Putamen (tissue), 1 donor: ENCODE measurements at regions not wholly inside any gene's neighbourhood (a gene's known extent, or its start where the extent isn't known, plus 50 kb on each side); places are given as distances from the start of the nearest gene placed in this dataset.

ENCODE experiments used
- DNase-seq: peaks from one replicate; pipeline ENCODE4 v3.0.0-alpha.2; 2016; ENCODE audit warnings: low spot score

DNA sequence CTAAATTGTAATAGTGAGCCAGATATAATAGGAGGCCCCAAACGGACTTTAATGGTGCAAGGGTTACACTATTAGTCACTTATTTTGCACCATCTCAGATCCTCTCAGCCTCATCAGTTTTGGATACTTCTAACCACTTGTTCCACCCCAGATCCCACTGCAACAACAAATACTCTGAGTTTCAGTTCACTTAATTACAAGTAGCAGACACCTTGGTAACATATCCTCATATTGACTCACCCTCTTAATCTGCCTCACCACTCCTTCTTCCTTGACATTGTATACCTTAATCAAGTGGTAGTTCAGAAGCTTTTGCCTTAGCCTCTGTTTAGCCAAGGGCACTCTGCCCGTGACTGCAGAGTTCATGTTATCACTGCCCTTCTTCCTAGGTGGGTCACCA is 256.1 kb upstream of the UBASH3B start:
- no peak for DNase-seq

DNA sequence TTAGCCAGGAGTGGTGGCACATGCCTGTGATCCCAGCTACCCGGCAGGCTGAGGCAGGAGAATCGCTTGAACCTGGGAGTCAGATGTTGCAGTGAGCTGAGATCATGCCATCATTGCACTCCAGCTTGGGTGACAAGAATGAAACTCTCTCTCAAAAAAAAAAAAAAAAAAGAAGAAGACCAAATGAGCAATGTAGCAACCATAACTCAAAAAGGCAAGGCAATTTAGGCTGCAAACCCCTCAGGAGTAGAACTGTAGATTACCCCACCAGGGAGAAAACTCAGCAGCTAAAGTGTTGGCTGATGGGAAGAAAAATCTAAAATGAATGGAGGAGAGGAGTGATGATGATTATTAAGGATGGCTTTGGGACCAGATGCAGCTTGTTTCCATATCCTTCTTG is 256.7 kb upstream of the UBASH3B start:
- no peak for DNase-seq

DNA sequence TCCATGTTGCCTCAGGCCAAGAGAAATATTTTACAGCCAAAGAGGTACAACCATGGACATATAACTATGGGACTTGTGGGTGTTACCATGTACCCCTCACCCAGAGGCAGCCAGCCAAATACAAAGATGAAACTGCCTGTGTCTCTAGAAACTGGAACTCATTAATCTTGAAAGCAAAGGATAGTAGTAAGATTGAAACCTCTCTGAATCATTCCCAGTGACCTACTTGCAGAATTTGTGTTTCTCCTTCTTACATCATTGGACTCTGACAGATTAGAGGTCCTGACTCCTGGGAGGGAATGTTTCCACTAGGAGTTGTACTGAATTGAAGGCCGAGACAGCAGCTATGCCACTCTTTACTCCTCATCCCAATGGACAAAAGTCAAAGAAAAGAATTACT is 257.4 kb upstream of the UBASH3B start:
- DNase-seq = no peak

DNA sequence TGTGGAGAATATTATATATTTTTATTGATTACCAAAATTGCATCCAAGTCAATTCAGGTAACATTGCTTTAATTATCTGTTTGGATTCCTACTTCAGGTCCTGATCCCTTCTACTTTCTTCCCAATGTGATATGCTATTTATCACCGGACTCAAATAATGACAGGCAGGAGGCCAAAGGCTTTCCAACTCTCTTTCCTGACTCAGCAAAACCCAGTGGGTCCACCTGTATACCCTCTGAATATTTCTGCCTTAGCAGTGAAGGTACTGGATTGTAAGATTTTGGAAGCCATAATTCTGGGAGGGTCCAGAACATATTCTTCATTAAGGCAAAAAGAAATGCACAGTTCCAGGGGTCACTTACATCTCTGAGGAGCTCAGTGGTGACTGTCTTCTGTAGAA is 260.2 kb upstream of the UBASH3B start:
- no peak for DNase-seq

DNA sequence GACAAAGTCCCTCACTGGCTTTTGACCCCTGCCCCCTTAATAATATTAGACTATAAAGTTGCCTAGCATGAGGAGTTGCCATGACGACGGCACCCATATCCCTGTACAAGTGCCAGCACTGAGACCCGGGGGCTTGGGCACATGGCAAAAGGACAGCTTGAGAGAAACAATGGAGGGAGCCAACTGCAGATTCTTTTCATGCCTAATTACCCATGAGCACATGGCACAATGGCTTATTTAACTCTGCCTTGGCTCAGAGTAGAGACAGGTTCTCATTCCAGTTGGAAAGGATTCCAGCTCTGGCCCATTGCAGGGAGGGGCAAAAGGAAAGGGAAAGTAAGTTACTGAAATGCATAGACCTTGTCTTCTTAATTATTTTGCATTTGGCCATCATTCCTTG is 261.2 kb upstream of the UBASH3B start:
- DNase-seq = peak; percentile 15

DNA sequence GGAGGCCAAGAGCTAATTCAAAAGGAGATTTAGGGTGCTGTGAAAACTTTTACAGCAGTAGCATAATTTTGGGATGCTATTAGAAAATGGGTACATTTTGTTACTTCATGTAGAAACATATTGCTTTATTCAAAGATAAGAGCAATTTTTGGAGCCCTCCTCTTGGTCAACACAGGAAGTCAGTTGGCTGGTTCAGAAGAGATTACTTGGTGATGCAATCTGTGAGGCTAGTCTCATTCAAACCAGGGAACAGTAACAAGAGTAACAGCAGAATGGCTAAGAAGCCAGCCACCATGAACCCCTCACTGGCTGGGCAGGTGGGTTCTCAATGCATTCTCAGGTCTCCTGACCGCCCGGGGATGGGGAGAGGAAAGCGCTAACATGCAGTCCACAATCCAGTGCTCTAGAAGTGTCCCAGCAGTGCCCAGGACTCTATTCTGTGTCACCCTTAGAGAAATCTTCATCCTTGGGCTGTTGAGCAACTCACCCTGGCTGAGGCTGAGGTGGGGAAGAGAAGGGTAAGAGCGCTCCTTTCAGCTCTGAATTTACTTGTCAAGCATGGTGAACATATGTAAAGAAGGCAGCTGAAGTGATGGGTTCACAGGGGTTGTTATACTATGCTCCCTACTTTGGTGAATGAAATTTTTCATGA is 262.2 kb upstream of the UBASH3B start:
- DNase-seq = no peak

DNA sequence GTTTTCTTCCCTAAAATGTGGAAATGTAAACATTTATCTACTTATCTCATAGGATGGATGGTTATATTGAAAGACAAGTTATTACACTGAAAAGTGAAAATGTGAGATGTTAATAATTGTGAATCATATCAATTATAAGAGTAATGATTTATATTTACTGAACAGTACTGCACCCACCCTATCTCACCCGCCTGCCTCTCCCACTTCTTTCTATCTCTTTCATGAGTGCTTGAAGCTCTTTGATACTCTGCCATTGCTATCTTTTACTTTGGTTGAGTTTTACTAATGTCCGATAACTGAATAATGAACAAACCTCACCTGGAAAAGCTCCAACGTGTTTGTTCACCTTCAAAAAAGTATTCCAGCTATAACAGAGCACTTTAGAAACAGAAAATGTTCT is 263.0 kb upstream of the UBASH3B start:
- DNase-seq = no peak

DNA sequence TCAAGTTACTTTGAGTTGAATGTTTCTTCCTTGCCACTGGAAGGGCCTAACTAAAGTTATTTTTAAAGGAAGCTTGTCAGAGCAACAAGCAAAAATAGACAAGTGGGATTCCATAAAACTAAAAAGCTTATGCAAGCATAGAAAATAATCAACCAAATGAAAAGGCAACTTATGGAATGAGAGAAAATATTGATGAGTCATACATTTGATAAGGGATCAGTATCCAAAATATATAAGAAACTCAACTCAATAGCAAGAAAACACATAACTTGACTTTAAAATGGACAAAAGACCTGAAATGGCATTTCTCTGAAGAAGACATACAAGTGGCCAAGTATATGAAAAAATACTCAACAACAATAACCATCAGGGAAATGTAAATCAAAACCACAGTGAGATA is 264.5 kb upstream of the UBASH3B start:
- no peak for DNase-seq

DNA sequence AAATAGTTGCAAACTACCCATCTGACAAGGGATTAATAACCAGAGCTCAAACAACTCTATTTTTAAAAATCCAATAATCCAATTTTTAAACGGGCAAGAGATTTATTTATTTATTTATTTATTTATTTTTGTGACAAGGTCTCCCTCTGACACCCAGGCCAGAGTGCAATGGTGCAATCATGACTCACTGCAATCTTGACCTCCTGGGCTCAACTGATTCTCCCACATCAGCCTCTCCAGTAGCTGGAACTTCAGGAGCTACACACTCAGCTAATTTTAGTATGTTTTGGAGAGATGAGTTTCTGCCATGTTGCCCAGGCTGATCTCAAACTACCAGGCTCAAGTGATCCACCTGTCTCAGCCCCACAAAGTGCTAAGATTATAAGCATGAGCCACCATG is 267.2 kb upstream of the BLID start:
- DNase-seq = no peak

DNA sequence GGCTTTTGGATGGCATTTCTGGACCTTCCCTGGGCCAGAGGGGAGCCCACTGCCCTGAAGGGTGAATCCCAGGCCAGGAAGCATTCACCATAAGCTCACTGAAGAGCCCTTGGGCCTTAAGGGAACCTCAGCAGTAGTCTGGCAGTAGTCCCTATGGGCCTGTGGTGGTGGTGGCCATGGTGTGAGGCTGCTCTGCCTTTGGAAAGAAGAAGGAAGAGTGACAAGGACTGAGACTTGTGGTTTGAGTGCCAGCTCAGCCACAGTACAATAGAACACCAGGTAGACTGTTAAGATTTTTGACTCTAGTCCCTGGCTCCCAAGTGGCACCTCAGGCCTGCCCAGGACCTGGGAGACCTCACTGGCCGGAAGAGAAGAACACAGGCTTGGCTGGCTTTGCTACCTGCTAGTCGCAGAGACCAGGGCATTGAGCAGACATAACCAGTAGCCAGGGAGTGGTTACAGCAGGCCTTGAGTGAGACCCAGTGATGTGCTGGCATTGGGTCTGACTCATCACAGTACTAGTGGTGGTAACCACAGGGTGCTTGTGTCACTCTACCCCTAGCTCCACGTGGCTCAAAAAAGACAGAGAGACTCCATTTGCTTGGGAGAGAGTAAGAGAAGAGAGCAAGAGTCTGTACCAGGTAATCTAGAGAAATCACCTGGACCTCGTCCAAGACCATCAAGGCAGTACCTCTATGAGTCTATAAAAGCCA is 259.8 kb upstream of the BLID start:
- DNase-seq = no peak

DNA sequence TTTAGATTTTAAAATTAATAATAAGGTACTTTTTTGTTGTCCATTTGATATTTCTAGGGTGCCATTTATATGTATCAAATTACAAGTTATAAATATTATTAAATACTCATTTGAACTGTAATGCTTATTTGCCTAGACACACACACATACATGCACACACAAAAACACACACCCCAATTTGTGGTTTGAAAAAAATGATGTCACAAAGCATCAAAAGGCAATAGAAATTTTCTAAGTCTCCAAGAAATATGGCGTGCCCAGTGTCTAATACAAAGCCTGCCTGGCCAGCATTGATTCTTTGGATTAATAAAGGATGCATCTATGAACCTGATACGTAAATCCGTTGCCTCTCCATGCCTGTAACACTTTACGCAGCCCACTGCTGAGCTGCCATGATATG is 252.8 kb upstream of the BLID start:
- no peak for DNase-seq

DNA sequence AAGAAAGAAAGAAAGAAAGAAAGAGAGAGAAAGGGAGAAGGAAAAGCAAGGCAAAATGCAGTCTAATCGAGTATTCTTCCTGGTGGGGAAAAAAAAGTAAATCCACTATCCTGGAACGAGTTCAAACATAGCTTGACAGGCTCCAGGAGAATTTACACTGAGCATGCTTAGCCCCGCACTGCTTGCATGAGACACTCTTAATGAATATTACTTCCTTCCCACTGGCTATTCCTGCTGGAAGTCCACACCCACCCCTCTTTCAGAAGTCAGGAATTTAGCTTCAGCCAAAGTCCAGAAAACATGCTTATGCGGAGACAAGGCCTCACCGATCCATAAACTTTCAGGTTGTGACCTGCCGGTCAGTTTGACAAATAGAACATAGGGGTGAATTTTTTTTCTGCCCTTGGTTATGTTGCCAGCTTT is 251.8 kb upstream of the BLID start:
- no peak for DNase-seq

DNA sequence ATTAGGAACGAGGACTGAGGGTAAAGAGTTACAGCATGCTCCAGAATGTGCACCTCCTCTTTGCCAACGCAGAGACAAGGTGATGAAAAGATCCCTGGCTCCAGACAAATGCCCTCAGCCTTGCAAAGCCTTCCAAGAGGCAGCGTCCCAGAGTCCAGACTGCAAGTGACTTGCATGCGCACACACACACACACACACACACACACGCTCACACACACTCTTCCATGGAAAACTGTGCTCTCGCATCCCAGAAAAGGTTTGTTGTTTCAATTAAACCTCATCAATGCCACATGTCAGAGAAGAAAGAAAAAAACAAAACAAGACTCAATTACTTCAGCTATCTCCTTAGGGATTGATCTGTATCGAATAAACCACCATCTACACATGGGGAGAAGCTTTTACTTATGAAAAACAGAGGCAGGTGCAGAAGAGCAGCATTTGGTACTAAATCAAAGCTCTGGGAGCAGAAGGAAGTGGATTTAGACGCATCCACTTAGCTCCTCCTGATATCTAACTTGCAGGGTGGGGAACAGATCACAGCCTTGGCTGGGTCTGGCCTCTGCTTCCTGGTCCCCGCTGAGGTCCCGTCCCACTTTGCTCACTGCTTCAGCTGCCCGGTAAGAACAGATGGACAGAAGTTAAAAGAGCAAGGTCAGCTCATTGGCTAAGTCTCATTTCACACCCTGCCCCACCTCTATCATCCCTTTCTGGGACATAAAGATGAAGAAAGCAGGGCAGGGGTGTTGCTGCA is 249.8 kb upstream of the BLID start:
- no peak for DNase-seq

DNA sequence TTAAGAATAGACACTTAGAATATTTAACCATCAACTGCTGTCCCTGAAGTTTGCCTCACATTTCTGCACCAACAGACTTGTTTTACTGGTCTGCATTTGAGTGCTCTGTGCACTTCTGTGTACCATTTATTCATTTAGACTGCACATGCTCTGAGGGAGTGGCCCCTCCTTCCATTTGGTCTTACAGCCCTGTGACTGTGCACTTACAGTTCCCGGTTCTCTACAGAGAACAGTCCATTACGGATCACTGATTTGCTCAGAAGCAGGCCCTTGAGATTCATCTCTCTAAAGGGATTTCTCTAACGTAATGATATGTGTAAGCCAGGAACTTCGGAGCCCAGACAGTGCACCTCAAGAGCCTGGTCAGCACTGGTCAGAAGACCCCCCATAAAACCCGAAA is 247.3 kb upstream of the BLID start:
- no peak for DNase-seq

DNA sequence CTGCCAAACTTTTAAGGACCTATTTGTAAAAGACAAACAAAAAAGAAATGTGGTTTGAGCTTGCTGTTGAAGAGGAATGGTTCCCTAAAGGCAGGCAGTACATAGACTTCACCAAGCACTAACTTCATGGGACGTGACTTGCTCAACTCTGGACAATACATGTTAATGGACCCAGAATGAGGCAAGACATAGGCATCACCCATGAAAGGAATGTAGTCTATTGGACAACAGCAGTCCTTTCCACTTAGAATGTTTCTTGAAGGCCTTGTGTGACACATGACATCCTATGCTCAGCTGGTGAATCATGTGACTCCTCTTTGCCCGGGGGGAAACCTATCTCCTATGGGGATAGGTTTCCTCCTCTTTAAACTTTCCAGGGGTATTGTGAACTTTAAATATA is 246.4 kb upstream of the BLID start:
- DNase-seq = no peak

DNA sequence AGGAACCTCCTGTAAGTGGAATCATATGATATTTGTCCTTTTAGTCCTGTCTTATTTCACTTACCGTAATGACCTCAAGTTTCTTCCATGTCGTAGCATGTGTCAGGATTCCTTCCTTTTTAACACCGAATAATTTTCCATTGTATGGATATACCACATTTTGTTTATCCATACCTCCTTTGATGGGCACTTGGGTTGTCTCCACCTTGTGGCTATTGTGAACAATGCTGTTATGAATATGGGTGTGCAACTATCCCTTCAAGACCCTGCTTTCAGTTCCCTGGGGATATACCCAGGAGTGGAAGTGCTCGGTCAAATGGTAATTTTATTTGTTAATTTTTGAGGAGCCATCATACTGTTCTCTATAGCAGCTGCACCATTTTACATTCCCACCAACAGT is 244.9 kb upstream of the BLID start:
- DNase-seq = no peak

DNA sequence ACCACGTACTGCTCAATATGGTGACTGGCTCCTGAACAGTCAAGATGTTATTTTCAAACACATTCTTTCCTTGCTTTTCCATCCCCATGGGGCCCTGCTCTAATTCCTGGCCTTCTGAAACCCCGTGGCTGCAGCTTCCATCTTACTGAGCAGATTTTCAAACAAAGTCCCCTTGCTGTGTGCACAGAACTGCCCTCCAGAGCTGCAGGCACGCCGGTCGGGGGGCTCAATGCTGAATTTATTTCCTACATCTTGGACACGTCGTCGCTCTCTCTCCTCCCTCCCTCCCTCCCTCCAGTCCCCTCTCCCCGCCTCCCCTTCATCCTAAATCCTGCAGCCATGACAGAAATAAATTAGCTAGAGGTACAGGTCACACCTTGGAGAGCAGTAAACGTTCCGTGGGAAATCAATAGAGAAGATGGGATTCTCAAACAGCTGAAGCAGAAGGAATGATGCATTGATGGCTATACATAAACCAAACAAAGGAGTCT is 243.1 kb upstream of the BLID start:
- no peak for DNase-seq

DNA sequence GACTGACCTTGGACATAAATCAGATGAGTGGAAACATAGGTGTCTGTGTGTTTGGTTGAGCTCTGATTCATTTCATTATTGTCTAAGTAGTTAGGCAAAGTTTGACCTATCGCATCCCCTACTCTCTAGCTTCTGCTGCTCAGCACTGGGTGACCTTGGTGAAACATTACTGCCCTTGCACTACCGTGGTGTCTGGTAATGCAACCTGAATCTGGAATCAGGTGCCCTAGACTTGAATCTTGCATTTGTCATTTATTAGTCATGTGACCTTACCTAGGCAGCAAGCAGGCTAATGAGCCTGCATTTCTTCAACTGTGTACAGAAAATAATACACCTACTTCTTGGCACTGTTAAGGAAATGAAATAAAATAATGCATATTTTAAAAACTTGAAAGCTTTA is 242.3 kb upstream of the BLID start:
- no peak for DNase-seq

DNA sequence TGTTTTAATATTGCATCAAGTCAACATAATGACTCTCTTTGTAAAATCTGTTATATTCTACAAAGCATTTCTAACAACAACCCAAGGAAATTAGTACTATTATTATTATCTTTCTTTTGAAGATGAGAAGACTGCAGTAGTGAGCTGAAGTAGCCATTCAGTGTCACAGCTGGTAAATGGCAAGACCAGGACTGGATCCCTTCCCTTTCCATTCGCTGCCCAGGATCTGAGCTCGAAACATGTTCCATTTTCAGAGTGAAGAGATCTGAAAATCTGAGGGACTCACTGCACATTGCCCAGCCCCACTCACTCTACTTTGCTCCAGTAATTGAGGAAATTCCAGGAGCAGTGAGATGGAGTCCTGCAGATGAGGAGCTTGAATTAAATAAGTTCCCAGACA is 240.0 kb upstream of the BLID start:
- DNase-seq = no peak

DNA sequence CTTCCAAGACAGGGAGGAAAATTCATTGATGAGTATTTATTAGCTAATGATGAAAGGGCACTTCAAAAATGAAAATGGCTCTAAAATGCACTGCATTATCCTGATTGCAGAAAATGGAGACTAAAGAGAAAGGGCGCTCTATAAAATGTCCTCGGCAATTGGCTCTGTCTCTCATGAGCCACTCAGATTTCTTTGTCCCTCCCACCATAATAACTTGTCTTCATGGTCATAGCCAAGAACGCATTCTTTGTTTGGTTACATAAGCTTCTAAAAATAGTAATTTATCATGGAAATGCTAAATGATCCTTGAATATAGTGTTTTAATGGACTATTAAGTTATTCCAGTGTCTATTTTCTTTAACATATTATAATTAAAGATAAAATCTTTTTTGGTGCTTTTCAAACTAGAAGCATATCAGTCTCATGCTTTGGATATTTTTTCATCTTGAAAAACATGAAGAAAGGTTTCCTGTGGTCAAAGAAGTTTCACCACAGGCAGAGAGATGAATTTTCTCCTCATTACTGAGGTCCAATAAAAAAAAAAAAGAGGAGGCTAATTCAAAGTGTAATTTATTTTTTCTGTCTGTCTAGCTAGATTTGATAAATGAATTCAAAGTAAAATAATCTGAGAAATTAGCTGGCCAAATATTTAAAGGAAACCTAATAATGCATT is 238.1 kb upstream of the BLID start:
- no peak for DNase-seq

DNA sequence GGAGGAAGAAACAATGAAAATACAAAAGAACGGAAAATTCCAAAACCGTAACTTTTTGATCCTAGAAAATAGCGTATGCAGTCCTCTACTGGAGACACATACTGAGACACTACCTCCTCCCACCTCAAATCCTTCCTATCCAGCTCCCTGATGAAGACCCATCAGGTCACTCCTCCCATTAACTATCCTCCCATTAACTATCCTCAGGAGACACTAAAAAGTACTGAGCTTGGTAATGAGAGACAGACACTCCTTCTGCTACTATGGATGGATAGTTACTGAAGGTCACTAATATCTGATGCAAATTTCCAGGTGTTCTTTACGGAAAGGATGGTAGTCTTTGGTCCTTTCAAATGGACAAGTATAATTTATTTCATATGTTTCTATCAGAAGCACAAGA is 237.5 kb upstream of the BLID start:
- DNase-seq = no peak

DNA sequence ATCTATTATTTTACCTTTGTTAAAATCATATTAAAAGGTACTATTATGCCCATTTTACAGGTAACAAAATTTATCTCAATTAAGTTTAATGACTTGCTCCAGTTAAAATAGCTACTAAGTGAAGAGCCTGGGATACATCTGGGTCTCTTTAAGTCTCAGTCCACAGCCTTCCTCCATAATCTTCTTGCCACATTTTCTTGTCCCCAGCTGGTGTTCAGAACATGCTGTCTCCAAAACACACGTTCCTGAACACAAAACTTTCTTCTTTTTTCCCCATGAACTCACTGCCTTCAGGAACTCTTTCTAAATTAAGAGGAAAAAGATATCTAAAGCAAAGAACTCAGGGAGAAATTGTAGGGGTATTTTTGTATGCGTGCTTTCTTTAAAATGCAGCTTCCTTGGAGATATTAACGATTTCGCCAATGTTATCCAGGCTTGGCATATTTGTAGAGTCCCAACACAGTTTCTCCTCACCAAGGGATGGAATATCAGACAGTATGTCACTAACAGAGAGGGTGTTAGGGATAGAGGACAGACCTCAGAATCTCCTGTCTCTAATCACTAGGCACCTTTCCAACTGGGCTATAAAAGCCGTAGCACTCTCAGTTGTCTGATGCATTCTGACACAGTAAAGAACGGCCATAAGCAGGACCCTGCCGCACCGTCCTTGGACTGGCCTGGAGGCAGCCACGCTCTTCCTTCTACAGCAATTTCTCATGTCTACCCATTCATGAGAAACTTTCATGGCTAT is 232.8 kb upstream of the BLID start:
- DNase-seq = no peak
